Activated T-cell treated with anti-CD3 and anti-CD28 coated beads, Interleukin-2, amount 50 U/mL, for 48 hours (primary cell): ENCODE measurements at regions not wholly inside any gene's neighbourhood (a gene's known extent, or its start where the extent isn't known, plus 50 kb on each side); places are given as distances from the start of the nearest gene placed in this dataset.

ENCODE experiments used
- DNase-seq, 2 experiments: peaks; one replicate each; pipeline ENCODE4 v3.0.0-alpha.2; 2020

GRCh38 chr17:36761203-36761950 is 160.0 kb downstream of the MRM1 start:
- no peak for DNase-seq

- DNase-seq = no peak
Measured at GRCh38 chr17:36765436-36766043, 164.2 kb downstream of the MRM1 start.

GRCh38 chr17:36768394-36768793 is 167.0 kb downstream of the MRM1 start:
- DNase-seq = no peak

GRCh38 chr17:36773039-36773438 is 164.2 kb upstream of the LHX1 start:
- DNase-seq = no peak

GRCh38 chr17:36777118-36777517 is 160.2 kb upstream of the LHX1 start:
- no peak for DNase-seq

GRCh38 chr17:36778448-36778847 is 158.8 kb upstream of the LHX1 start:
- DNase-seq = no peak

GRCh38 chr17:36779550-36779949 is 157.7 kb upstream of the LHX1 start:
- no peak for DNase-seq

GRCh38 chr17:36784633-36785032 is 152.6 kb upstream of the LHX1 start:
- no peak for DNase-seq

GRCh38 chr17:36786867-36787266 is 150.4 kb upstream of the LHX1 start:
- DNase-seq = no peak

- DNase-seq = no peak
Measured at GRCh38 chr17:36791150-36791941, 145.9 kb upstream of the LHX1 start.

GRCh38 chr17:36791942-36792475 is 145.3 kb upstream of the LHX1 start:
- no peak for DNase-seq

GRCh38 chr17:36792849-36793248 is 144.4 kb upstream of the LHX1 start:
- no peak for DNase-seq

GRCh38 chr17:36793976-36794375 is 143.3 kb upstream of the LHX1 start:
- no peak for DNase-seq

- DNase-seq = no peak
Measured at GRCh38 chr17:36807496-36808179, 129.6 kb upstream of the LHX1 start.

GRCh38 chr17:36808180-36808661 is 129.1 kb upstream of the LHX1 start:
- DNase-seq = no peak

- DNase-seq = no peak
Measured at GRCh38 chr17:36812762-36813161, 124.5 kb upstream of the LHX1 start.

GRCh38 chr17:36813357-36813756 is 123.9 kb upstream of the LHX1 start:
- no peak for DNase-seq

- no peak for DNase-seq
Measured at GRCh38 chr17:36813957-36814563, 123.2 kb upstream of the LHX1 start.

GRCh38 chr17:36814958-36815357 is 122.3 kb upstream of the LHX1 start:
- DNase-seq = no peak

- DNase-seq = no peak
Measured at GRCh38 chr17:36816214-36816906, 120.9 kb upstream of the LHX1 start.

- no peak for DNase-seq
Measured at GRCh38 chr17:36816907-36817288, 120.4 kb upstream of the LHX1 start.
